HG02642 (cell line): ENCODE measurements at regions not wholly inside any gene's neighbourhood (a gene's known extent, or its start where the extent isn't known, plus 50 kb on each side); places are given as distances from the start of the nearest gene placed in this dataset.

Experiments
- ATAC-seq: cut with Tn5 transposase; IDR thresholded peaks from one replicate; pipeline ENCODE4 v1.9.1; 2021; ENCODE audit warnings: mild to moderate bottlenecking; ENCODE audit not compliant: unreplicated experiment, poor library complexity

GRCh38 chr2:15801439-15801838 is 138.9 kb upstream of the MYCN start:
- ATAC-seq = no peak

GRCh38 chr2:15801904-15802303 is 138.4 kb upstream of the MYCN start:
- no peak for ATAC-seq

GRCh38 chr2:15802657-15803542 is 137.4 kb upstream of the MYCN start:
- ATAC-seq = no peak

GRCh38 chr2:15803543-15804245 is 136.7 kb upstream of the MYCN start:
- no peak for ATAC-seq

- no peak for ATAC-seq
These were observed 136.1 kb upstream of the MYCN start for GRCh38 chr2:15804246-15804619.

- no peak for ATAC-seq
These were observed 135.7 kb upstream of the MYCN start for GRCh38 chr2:15804691-15805090.

- ATAC-seq = no peak
These were observed 135.1 kb upstream of the MYCN start for GRCh38 chr2:15805206-15805605.

- ATAC-seq = no peak
These were observed 134.6 kb upstream of the MYCN start for GRCh38 chr2:15805772-15806171.

GRCh38 chr2:15806801-15807417 is 133.4 kb upstream of the MYCN start:
- ATAC-seq = no peak

- no peak for ATAC-seq
These were observed 132.7 kb upstream of the MYCN start for GRCh38 chr2:15807418-15808203.

GRCh38 chr2:15808204-15808910 is 132.0 kb upstream of the MYCN start:
- ATAC-seq = no peak

GRCh38 chr2:15808944-15809343 is 131.4 kb upstream of the MYCN start:
- no peak for ATAC-seq

- ATAC-seq = no peak
These were observed 130.9 kb upstream of the MYCN start for GRCh38 chr2:15809404-15809803.

GRCh38 chr2:15810477-15811150 is 129.7 kb upstream of the MYCN start:
- no peak for ATAC-seq

GRCh38 chr2:15811367-15811766 is 129.0 kb upstream of the MYCN start:
- no peak for ATAC-seq

GRCh38 chr2:15812187-15812780 is 128.1 kb upstream of the MYCN start:
- ATAC-seq = no peak

- no peak for ATAC-seq
These were observed 126.7 kb upstream of the MYCN start for GRCh38 chr2:15813481-15814266.

GRCh38 chr2:15814403-15814802 is 125.9 kb upstream of the MYCN start:
- ATAC-seq = no peak
